ENCODE measurements at regions not wholly inside any gene's neighbourhood (a gene's known extent, or its start where the extent isn't known, plus 50 kb on each side); places are given as distances from the start of the nearest gene placed in this dataset.

DNA sequence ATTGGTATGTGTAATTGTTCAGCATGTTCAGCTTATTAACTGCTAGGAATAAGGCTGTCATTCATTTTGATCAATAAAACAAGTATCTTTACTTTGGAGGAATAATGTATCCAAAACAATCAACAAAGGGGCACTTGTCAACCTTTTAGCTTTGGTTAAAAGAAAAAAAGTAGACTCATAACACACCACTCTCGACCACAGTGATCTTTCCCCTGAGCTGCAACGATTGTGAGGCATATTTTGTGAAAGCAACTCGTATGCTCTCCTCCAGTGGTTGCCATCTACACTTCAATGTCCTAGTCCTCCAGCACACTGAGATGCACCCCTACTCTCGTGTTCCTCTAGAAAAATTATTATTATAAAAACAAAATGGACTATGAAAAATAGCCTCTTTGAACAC lies 60.1 kb upstream of the PDE7B start:
- H3K4ac ChIP-seq (replicated peaks; ENCODE audit: insufficient read length, low read depth, low read length), result no peak overlapping the region
- TF ChIP-seq GABPA (IDR thresholded peaks at IDR 0.05; ENCODE audit: borderline replicate concordance, insufficient read depth, low read length) (no peak), TEAD4 (IDR thresholded peaks at IDR 0.05; ENCODE audit: low read depth, low read length) (no peak), HDAC2 (IDR thresholded peaks at IDR 0.05; ENCODE audit: borderline replicate concordance in 1 of 2, low read depth in 2 of 2, low read length in 2 of 2) (no peak), NRF1 (IDR thresholded peaks at IDR 0.05; ENCODE audit: low read depth, low read length) (no peak), CTBP2 (IDR thresholded peaks at IDR 0.05; ENCODE audit: borderline replicate concordance, insufficient read depth, insufficient read length, low read length) (no peak), MAFK (IDR thresholded peaks at IDR 0.05; ENCODE audit: low read depth, low read length) (no peak)
- H3K23ac ChIP-seq (ENCODE audit: insufficient read length), result no peak overlapping the region
- no peak overlapping the region for H2AFZ ChIP-seq (ENCODE audit: low read length)
- H3K14ac ChIP-seq (ENCODE audit: insufficient read length), result no peak overlapping the region
- H3K27me3 ChIP-seq (replicated peaks in 1 of 4; ENCODE audit: control insufficient read depth in 3 of 4, extremely low read depth in 1 of 4, insufficient read depth in 3 of 4, low read length in 3 of 4), result no peaks in the 10 kb centered on the region
- no peaks in the 10 kb centered on the region for H3K9me3 ChIP-seq (ENCODE audit: insufficient read depth in 2 of 2, low read depth in 1 of 2, low read length in 1 of 2)
- no peak for FAIRE-seq
- no peak overlapping the region for H3K4me3 ChIP-seq (ENCODE audit: extremely low read depth in 1 of 4, insufficient read depth in 2 of 4, low read depth in 3 of 4, low read length in 4 of 4)
- H2BK20ac ChIP-seq (ENCODE audit: low read length), result no peak overlapping the region
- H3K56ac ChIP-seq (replicated peaks; ENCODE audit: insufficient read length, low read depth, low read length), result no peak overlapping the region
- H2BK12ac ChIP-seq (ENCODE audit: low read depth, low read length), result no peak overlapping the region
- H3K23me2 ChIP-seq (ENCODE audit: low read depth, low read length), result no peaks in the 10 kb centered on the region
- ChIA-PET CTCF (ENCODE audit: partially characterized antibody) (interaction anchor here (0.7 to 1.0 kb wide), 2 partner anchors 11 to 49 kb away, joined by 3 to 4 read pairs; no protein-coding TSS in a partner anchor), POLR2A (ENCODE audit: partially characterized antibody) (no interaction called here)
- H3K4me2 ChIP-seq (ENCODE audit: insufficient read depth in 1 of 2, low read depth in 2 of 2, low read length in 2 of 2), result no peak overlapping the region
- H3K27ac ChIP-seq (ENCODE audit: low read depth, low read length), result no peak overlapping the region
- no peak overlapping the region for H4K8ac ChIP-seq (ENCODE audit: extremely low read depth, insufficient read depth, low read length)
- no peaks in the 10 kb centered on the region for H3K79me1 ChIP-seq (ENCODE audit: low read depth, low read length)
- 88% methylated on average over 4 of the region's 4 CpGs; no CpG with 5 or more reads in 1 of the 2 experiments for WGBS, 2 experiments (ENCODE audit: extremely low coverage in 1 of 2, insufficient coverage in 1 of 2, insufficient read length in 1 of 2, insufficient replicate concordance in 2 of 2, low coverage in 1 of 2, low lambda C conversion rate in 2 of 2, missing lambda C conversion rate in 1 of 2)
- no peaks in the 10 kb centered on the region for H4K20me1 ChIP-seq (replicated peaks in 1 of 2; ENCODE audit: control insufficient read depth in 1 of 2, insufficient read depth in 2 of 2, low read length in 2 of 2)
- no peaks in the 10 kb centered on the region for H3K4me1 ChIP-seq (replicated peaks in 1 of 4; ENCODE audit: control insufficient read depth in 3 of 4, insufficient read depth in 4 of 4, low read length in 3 of 4)
- H4K91ac ChIP-seq (replicated peaks; ENCODE audit: insufficient read length, low read length), result no peak overlapping the region
- no peak overlapping the region for H4K5ac ChIP-seq (ENCODE audit: insufficient read length, low read depth, low read length)
- no peaks in the 10 kb centered on the region for H3K79me2 ChIP-seq (ENCODE audit: control insufficient read depth in 1 of 2, insufficient read depth in 2 of 2, low read length in 2 of 2)
- H2AK5ac ChIP-seq (ENCODE audit: low read depth, low read length), result no peak overlapping the region
- no peaks in the 10 kb centered on the region for H3K36me3 ChIP-seq (ENCODE audit: control insufficient read depth in 2 of 4, insufficient read depth in 4 of 4, low read length in 3 of 4)
- no peak for DNase-seq (ENCODE audit: low read depth in 1 of 2, low spot score in 2 of 2)
- H2BK120ac ChIP-seq (replicated peaks; ENCODE audit: low read depth, low read length), result no peak overlapping the region
- H2BK5ac ChIP-seq (ENCODE audit: low read depth, low read length), result no peak overlapping the region
- H3K9ac ChIP-seq (replicated peaks in 1 of 4; ENCODE audit: extremely low read depth in 1 of 4, low read depth in 3 of 4, low read length in 3 of 4), result no peak overlapping the region
- H2BK15ac ChIP-seq (ENCODE audit: low read length), result no peak overlapping the region
- H3K18ac ChIP-seq (ENCODE audit: extremely low read depth, low read length), result no peak overlapping the region
